ENCODE measurements at regions not wholly inside any gene's neighbourhood (a gene's known extent, or its start where the extent isn't known, plus 50 kb on each side); places are given as distances from the start of the nearest gene placed in this dataset.

DNA sequence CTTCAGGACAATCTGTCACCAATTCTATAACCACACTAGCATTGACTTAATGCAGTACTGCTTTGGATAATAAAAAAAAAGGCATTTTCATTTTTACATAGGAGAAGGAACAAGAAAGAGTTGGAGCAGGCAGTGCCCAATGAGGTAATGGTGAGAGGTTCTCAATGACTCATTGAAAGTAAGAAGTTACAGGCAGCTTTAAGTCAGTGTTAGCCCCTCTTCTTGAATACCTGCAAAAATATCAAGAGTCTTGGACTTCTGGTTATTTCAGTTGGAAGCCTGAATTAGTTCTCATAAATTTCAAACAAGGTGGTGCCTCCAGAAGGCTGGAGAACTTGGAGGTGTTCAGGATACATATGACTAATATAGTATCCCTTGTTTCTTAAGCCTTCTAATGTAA is 422.5 kb downstream of the HTR7 start:
- Histone ChIP-seq H3K4me1 (ENCODE audit: control insufficient read depth in 2 of 3, insufficient read depth in 2 of 3, low read depth in 1 of 3, low read length in 3 of 3) (no peaks in the 10 kb centered on the region), H3K27me3 (ENCODE audit: control insufficient read depth, insufficient read depth, low read length) (no peaks in the 10 kb centered on the region), H3K27ac (ENCODE audit: low read depth in 2 of 2, low read length in 2 of 2) (no peak overlapping the region), H3K36me3 (ENCODE audit: control insufficient read depth in 2 of 3, insufficient read depth in 3 of 3, low read length in 3 of 3) (no peaks in the 10 kb centered on the region), H3K9ac (ENCODE audit: low read length in 3 of 3) (no peak overlapping the region), H3K9me3 (ENCODE audit: control insufficient read depth in 2 of 3, insufficient read depth in 1 of 3, low read length in 3 of 3) (no peaks in the 10 kb centered on the region), H3K4me3 (ENCODE audit: low read length in 3 of 3) (no peak overlapping the region)
- no peak for DNase-seq
- no peak for FAIRE-seq
- TF ChIP-seq CTCF (IDR thresholded peaks at IDR 0.05; ENCODE audit: borderline replicate concordance, extremely low read depth, insufficient read depth), result no peak
- intact Hi-C loops (cut with DNase I), result no loop called here

DNA sequence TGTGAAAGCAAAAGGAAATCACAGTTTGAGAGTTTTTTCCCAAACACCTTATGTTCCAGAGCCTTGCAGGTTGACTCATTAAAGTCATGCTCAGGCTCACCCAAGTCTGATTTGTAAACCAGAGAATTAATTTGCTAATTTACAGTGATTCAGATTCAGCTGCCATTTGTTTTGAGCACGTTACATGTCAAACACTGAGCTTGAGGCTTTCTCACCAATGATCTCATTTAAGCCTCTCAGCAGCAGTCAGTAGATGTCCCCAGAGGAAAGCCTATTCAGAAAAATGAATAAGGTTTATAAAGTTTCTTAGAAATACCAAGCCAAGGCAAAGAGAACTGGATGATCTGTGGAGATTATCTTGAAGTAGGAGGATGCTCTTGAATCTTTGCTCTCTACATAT is 420.4 kb downstream of the HTR7 start:
- DNase-seq (no peak), FAIRE-seq (no peak)
- H3K9ac ChIP-seq (ENCODE audit: low read length in 3 of 3), result no peak overlapping the region
- no peak overlapping the region for H3K27ac ChIP-seq (ENCODE audit: low read depth in 2 of 2, low read length in 2 of 2)
- H3K4me3 ChIP-seq (ENCODE audit: low read length in 3 of 3), result no peak overlapping the region
- intact Hi-C loops (cut with DNase I), result no loop called here
- H3K27me3 ChIP-seq (ENCODE audit: control insufficient read depth, insufficient read depth, low read length), result no peaks in the 10 kb centered on the region
- no peaks in the 10 kb centered on the region for H3K36me3 ChIP-seq (ENCODE audit: control insufficient read depth in 2 of 3, insufficient read depth in 3 of 3, low read length in 3 of 3)
- no peak for TF ChIP-seq CTCF (IDR thresholded peaks at IDR 0.05; ENCODE audit: borderline replicate concordance, extremely low read depth, insufficient read depth)
- peaks cover 0 to 6% (median 3%) of the 10 kb centered on the region in 3 donors for H3K9me3 ChIP-seq (ENCODE audit: control insufficient read depth in 2 of 3, insufficient read depth in 1 of 3, low read length in 3 of 3)
- H3K4me1 ChIP-seq (ENCODE audit: control insufficient read depth in 2 of 3, insufficient read depth in 2 of 3, low read depth in 1 of 3, low read length in 3 of 3), result no peaks in the 10 kb centered on the region

DNA sequence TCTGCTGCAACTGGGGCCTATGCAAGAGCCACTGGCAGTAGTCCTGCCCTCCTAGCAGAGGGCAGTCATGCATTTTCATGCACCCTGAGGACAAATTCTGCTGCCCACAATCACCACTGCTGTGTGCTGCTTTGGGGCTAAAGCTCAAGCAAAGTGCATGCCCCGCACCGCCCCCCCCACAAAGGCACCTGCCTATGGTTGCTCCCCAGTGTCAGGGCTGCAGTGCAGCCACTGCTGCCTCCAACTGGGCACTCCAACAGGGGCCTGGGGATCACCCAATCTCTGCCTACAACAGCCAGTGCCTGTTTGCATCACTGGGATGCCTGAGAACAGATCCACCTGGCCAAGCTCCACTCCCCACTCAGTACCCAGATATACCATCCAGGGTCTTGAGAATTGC is 417.0 kb downstream of the HTR7 start:
- H3K4me3 ChIP-seq (ENCODE audit: low read length in 3 of 3), result no peak overlapping the region
- FAIRE-seq (no peak), DNase-seq (no peak)
- no peak overlapping the region for H3K27ac ChIP-seq (ENCODE audit: low read depth in 2 of 2, low read length in 2 of 2)
- intact Hi-C loops (cut with DNase I), result no loop called here
- peaks cover 0 to 6% (median 5%) of the 10 kb centered on the region in 3 donors for H3K9me3 ChIP-seq (ENCODE audit: control insufficient read depth in 2 of 3, insufficient read depth in 1 of 3, low read length in 3 of 3)
- TF ChIP-seq CTCF (IDR thresholded peaks at IDR 0.05; ENCODE audit: borderline replicate concordance, extremely low read depth, insufficient read depth), result no peak
- H3K4me1 ChIP-seq (ENCODE audit: control insufficient read depth in 2 of 3, insufficient read depth in 2 of 3, low read depth in 1 of 3, low read length in 3 of 3), result no peaks in the 10 kb centered on the region
- H3K27me3 ChIP-seq (ENCODE audit: control insufficient read depth, insufficient read depth, low read length), result no peaks in the 10 kb centered on the region
- H3K9ac ChIP-seq (ENCODE audit: low read length in 3 of 3), result no peak overlapping the region
- H3K36me3 ChIP-seq (ENCODE audit: control insufficient read depth in 2 of 3, insufficient read depth in 3 of 3, low read length in 3 of 3), result no peaks in the 10 kb centered on the region

DNA sequence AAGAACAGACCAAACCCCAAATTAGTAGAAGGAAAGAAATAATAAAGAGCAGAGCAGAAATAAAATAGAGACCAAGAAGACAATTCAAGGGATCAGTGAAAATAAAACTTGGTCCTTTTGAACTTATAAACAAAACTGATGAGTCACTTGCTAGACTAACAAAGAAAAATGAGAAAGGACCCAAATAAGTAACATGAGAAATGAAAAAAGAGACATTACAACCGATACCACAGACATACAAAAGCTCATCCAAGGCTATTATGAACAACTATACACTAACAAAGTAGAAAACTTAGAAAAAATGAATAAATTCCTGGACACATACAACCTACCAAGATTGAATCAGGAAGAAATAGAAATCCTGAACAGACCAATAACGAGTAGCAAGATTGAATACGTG is 414.5 kb downstream of the HTR7 start:
- Histone ChIP-seq H3K4me1 (ENCODE audit: control insufficient read depth in 2 of 3, insufficient read depth in 2 of 3, low read depth in 1 of 3, low read length in 3 of 3) (no peaks in the 10 kb centered on the region), H3K36me3 (ENCODE audit: control insufficient read depth in 2 of 3, insufficient read depth in 3 of 3, low read length in 3 of 3) (no peaks in the 10 kb centered on the region), H3K9me3 (ENCODE audit: control insufficient read depth in 2 of 3, insufficient read depth in 1 of 3, low read length in 3 of 3) (peaks cover 0 to 6% (median 5%) of the 10 kb centered on the region in 3 donors), H3K4me3 (ENCODE audit: low read length in 3 of 3) (no peak overlapping the region), H3K27me3 (ENCODE audit: control insufficient read depth, insufficient read depth, low read length) (no peaks in the 10 kb centered on the region), H3K27ac (ENCODE audit: low read depth in 2 of 2, low read length in 2 of 2) (no peak overlapping the region), H3K9ac (ENCODE audit: low read length in 3 of 3) (no peak overlapping the region)
- intact Hi-C loops (cut with DNase I), result no loop called here
- FAIRE-seq (no peak), DNase-seq (no peak)
- no peak for TF ChIP-seq CTCF (IDR thresholded peaks at IDR 0.05; ENCODE audit: borderline replicate concordance, extremely low read depth, insufficient read depth)

All from kidney (tissue), 13 donors.